K562 (cell line): ENCODE measurements at regions not wholly inside any gene's neighbourhood (a gene's known extent, or its start where the extent isn't known, plus 50 kb on each side); places are given as distances from the start of the nearest gene placed in this dataset.

ENCODE experiments used
- KLF1 ChIP-seq: fragments of 450-650 bp; IDR thresholded peaks from 2 replicates; pipeline ENCODE4 v1.6.1; 2016; ENCODE audit warnings: missing genetic modification characterization, missing compliant biosample characterization
- MEF2A ChIP-seq: IDR thresholded peaks from 2 replicates; pipeline ENCODE4 v1.6.1; 2011; ENCODE audit warnings: low read depth, mild to moderate bottlenecking, low read length, moderate library complexity; ENCODE audit not compliant: control insufficient read depth
- YY1 ChIP-seq, 3 experiments: IDR thresholded peaks; 2 replicates each; pipeline ENCODE4 v1.6.1; 2011; ENCODE audit warnings: low read length in 2 of 3, mild to moderate bottlenecking in 2 of 3, moderate library complexity in 2 of 3, borderline replicate concordance in 1 of 3, control low read depth in 1 of 3, low read depth in 1 of 3; ENCODE audit not compliant: insufficient read depth in 3 of 3, insufficient replicate concordance in 2 of 3, control insufficient read depth in 1 of 3, insufficient read length in 1 of 3; ENCODE audit errors: extremely low read depth in 1 of 3
- TF ChIP-seq, protein P1 (sequence below): IDR thresholded peaks from 2 replicates; pipeline ENCODE4 v1.6.1; 2016; ENCODE audit warnings: missing genetic modification characterization, missing compliant biosample characterization

DNA sequence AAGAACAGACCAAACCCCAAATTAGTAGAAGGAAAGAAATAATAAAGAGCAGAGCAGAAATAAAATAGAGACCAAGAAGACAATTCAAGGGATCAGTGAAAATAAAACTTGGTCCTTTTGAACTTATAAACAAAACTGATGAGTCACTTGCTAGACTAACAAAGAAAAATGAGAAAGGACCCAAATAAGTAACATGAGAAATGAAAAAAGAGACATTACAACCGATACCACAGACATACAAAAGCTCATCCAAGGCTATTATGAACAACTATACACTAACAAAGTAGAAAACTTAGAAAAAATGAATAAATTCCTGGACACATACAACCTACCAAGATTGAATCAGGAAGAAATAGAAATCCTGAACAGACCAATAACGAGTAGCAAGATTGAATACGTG is 414.5 kb downstream of the HTR7 start:
- no peak for TF ChIP-seq MEF2A
- TF ChIP-seq KLF1 (tag) = no peak
- TF ChIP-seq, protein P1, sequence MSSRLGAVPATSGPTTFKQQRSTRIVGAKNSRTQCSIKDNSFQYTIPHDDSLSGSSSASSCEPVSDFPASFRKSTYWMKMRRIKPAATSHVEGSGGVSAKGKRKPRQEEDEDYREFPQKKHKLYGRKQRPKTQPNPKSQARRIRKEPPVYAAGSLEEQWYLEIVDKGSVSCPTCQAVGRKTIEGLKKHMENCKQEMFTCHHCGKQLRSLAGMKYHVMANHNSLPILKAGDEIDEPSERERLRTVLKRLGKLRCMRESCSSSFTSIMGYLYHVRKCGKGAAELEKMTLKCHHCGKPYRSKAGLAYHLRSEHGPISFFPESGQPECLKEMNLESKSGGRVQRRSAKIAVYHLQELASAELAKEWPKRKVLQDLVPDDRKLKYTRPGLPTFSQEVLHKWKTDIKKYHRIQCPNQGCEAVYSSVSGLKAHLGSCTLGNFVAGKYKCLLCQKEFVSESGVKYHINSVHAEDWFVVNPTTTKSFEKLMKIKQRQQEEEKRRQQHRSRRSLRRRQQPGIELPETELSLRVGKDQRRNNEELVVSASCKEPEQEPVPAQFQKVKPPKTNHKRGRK (tag) = no peak
- TF ChIP-seq YY1 (IDR thresholded peaks at IDR 0.05; ENCODE audit: borderline replicate concordance in 1 of 3, control insufficient read depth in 1 of 3, extremely low read depth in 1 of 3, insufficient read depth in 3 of 3, insufficient read length in 1 of 3, insufficient replicate concordance in 2 of 3, low read depth in 1 of 3, low read length in 2 of 3) = no peak
